ENCODE measurements at regions not wholly inside any gene's neighbourhood (a gene's known extent, or its start where the extent isn't known, plus 50 kb on each side); places are given as distances from the start of the nearest gene placed in this dataset.

DNA sequence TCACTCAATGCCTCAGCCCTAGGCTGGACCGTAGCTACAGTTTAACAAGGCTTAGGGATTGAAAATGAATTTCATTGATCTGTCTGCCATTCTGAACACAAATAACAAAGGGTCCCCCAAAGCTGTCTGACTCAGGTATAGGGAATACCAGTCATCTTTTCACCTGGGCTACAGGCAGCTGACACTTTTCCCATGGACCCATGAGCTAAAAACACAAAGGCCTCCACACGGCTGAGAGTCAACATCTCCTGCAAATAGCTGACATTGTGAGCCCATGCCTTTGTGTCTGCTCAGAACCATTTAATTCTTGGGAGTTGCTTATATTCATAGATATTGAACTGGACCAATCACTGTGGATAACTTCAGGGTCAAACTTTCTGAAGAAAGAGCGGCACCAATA, 121.1 kb upstream of the SLIT3 start:
- no peak overlapping the region for H3K9ac ChIP-seq (ENCODE audit: insufficient read depth, low read depth, low read length)
- ChIA-PET POLR2A (no interaction called here), CTCF (ENCODE audit: low intra/inter-chr PET ratio, low total read pairs) (no interaction called here)
- H3K27ac ChIP-seq (ENCODE audit: extremely low read length, insufficient read depth, low read length) = no peak overlapping the region
- TF ChIP-seq ELF1 (CRISPR knock-in tag; IDR thresholded peaks at IDR 0.05) (no peak), SKIL (CRISPR knock-in tag; IDR thresholded peaks at IDR 0.05; ENCODE audit: borderline replicate concordance) (no peak), PATZ1 (CRISPR knock-in tag; IDR thresholded peaks at IDR 0.05) (no peak), YY1 (IDR thresholded peaks at IDR 0.05; ENCODE audit: insufficient read depth, insufficient replicate concordance, low read depth, low read length) (no peak)
- DNase-seq (ENCODE audit: low spot score) (no peak), FAIRE-seq (no peak), ATAC-seq (no peak)
- H3K79me2 ChIP-seq (ENCODE audit: insufficient read depth, low read length) = no peaks in the 10 kb centered on the region
- H3K9me3 ChIP-seq (ENCODE audit: low read length) = no peaks in the 10 kb centered on the region
- H3K4me3 ChIP-seq (replicated peaks in 1 of 3; ENCODE audit: insufficient read depth in 1 of 3, low read depth in 2 of 3, low read length in 3 of 3) = no peak overlapping the region
- no peaks in the 10 kb centered on the region for H3K36me3 ChIP-seq (replicated peaks in 1 of 2; ENCODE audit: control insufficient read depth in 1 of 2, insufficient read depth in 2 of 2, low read length in 2 of 2)
- in situ Hi-C loops (cut with HindIII; ENCODE audit: extremely low pct_ligation_motif_present, low pct_unique_long_range_greater_than_20kb) (no loop called here), intact Hi-C loops (cut with micrococcal nuclease; ENCODE audit: unreplicated experiment) (no loop called here)
- 31% methylated on average over 3 of the region's 3 CpGs for WGBS (ENCODE audit: low lambda C conversion rate)
- H4K20me1 ChIP-seq (ENCODE audit: insufficient read depth, low read length) = no peaks in the 10 kb centered on the region
- no peaks in the 10 kb centered on the region for H3K4me1 ChIP-seq (ENCODE audit: insufficient read depth, low read length)
- no TSS peak for BruUV-seq (replicated peaks)
- H3K27me3 ChIP-seq (ENCODE audit: control insufficient read depth in 1 of 2, insufficient read depth in 2 of 2, low read length in 2 of 2) = no peaks in the 10 kb centered on the region
- no peak overlapping the region for H3K4me2 ChIP-seq (ENCODE audit: low read depth, low read length)
- H2AFZ ChIP-seq (ENCODE audit: low read length) = no peak overlapping the region

DNA sequence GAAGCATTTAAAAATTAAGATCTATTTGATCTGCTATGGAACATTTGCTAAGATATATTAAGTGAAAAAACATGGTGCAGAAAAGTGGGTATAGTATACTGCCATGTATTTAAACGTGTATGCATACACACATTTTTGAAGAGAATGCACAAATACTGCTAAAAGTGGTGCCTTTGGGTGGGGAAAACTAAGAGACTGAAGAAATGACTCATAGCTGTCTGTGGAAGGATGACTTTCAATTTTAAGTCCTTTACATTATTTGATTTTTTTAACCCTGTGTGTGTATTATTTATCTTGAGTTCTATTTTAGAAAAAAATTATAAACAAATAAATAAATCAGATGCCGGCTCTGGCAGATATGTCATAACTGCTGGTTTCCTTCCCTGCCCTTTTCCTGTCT, 120.7 kb upstream of the SLIT3 start:
- DNase-seq (ENCODE audit: low spot score) = no peak
- Histone ChIP-seq H3K79me2 (ENCODE audit: insufficient read depth, low read length) (no peaks in the 10 kb centered on the region), H3K9me3 (ENCODE audit: low read length) (no peaks in the 10 kb centered on the region), H3K27me3 (ENCODE audit: control insufficient read depth in 1 of 2, insufficient read depth in 2 of 2, low read length in 2 of 2) (no peaks in the 10 kb centered on the region), H3K27ac (ENCODE audit: extremely low read length, insufficient read depth, low read length) (no peak overlapping the region), H4K20me1 (ENCODE audit: insufficient read depth, low read length) (no peaks in the 10 kb centered on the region), H3K4me2 (ENCODE audit: low read depth, low read length) (no peak overlapping the region), H2AFZ (ENCODE audit: low read length) (no peak overlapping the region), H3K9ac (ENCODE audit: insufficient read depth, low read depth, low read length) (no peak overlapping the region), H3K4me1 (ENCODE audit: insufficient read depth, low read length) (no peaks in the 10 kb centered on the region), H3K36me3 (replicated peaks in 1 of 2; ENCODE audit: control insufficient read depth in 1 of 2, insufficient read depth in 2 of 2, low read length in 2 of 2) (no peaks in the 10 kb centered on the region), H3K4me3 (replicated peaks in 1 of 3; ENCODE audit: insufficient read depth in 1 of 3, low read depth in 2 of 3, low read length in 3 of 3) (no peak overlapping the region)
- WGBS (ENCODE audit: low lambda C conversion rate) = 3% methylated on average over 2 of the region's 2 CpGs
- CTCF ChIA-PET (ENCODE audit: low intra/inter-chr PET ratio, low total read pairs) = no interaction called here
- in situ Hi-C loops (cut with HindIII; ENCODE audit: extremely low pct_ligation_motif_present, low pct_unique_long_range_greater_than_20kb) (no loop called here), intact Hi-C loops (cut with micrococcal nuclease; ENCODE audit: unreplicated experiment) (no loop called here)
- FAIRE-seq = no peak
- POLR2A ChIA-PET = no interaction called here
- BruUV-seq (replicated peaks) = no TSS peak
- ATAC-seq = no peak
- TF ChIP-seq ZNF816 (CRISPR knock-in tag; IDR thresholded peaks at IDR 0.05; ENCODE audit: borderline replicate concordance) (no peak), POGK (CRISPR knock-in tag; conservative IDR thresholded peaks at IDR 0.05) (no peak), PRPF4 (IDR thresholded peaks at IDR 0.05; ENCODE audit: low read depth, low read length, poor library complexity, severe bottlenecking) (no peak)
- TF ChIP-seq, protein P1, sequence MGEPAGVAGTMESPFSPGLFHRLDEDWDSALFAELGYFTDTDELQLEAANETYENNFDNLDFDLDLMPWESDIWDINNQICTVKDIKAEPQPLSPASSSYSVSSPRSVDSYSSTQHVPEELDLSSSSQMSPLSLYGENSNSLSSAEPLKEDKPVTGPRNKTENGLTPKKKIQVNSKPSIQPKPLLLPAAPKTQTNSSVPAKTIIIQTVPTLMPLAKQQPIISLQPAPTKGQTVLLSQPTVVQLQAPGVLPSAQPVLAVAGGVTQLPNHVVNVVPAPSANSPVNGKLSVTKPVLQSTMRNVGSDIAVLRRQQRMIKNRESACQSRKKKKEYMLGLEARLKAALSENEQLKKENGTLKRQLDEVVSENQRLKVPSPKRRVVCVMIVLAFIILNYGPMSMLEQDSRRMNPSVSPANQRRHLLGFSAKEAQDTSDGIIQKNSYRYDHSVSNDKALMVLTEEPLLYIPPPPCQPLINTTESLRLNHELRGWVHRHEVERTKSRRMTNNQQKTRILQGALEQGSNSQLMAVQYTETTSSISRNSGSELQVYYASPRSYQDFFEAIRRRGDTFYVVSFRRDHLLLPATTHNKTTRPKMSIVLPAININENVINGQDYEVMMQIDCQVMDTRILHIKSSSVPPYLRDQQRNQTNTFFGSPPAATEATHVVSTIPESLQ (CRISPR knock-in tag; conservative IDR thresholded peaks at IDR 0.05) = no peak

Measured in HepG2 (cell line).